Left ventricle myocardium inferior (tissue), 1 donor: ENCODE measurements at regions not wholly inside any gene's neighbourhood (a gene's known extent, or its start where the extent isn't known, plus 50 kb on each side); places are given as distances from the start of the nearest gene placed in this dataset.
"Not testable (repeated sequence)": the region's sequence is repeated elsewhere in the genome, so short reads cannot be mapped to it uniquely, and the experiment has no call there.

Source experiments
- DNase-seq: peaks from one replicate; pipeline ENCODE4 v3.0.0-alpha.2; 2020
- H3K27ac ChIP-seq: fragments of 200-600 bp; replicated peaks from 2 replicates; pipeline ENCODE4 v1.8.0; 2021
- H3K27me3 ChIP-seq: fragments of 200-600 bp; 2 replicates; pipeline ENCODE4 v1.8.0; 2021; ENCODE audit warnings: low read depth
- H3K36me3 ChIP-seq: fragments of 200-600 bp; 2 replicates; pipeline ENCODE4 v1.8.0; 2021
- H3K4me1 ChIP-seq: fragments of 200-600 bp; 2 replicates; pipeline ENCODE4 v1.8.0; 2021
- H3K4me3 ChIP-seq: fragments of 200-600 bp; 2 replicates; pipeline ENCODE4 v1.8.0; 2021; ENCODE audit warnings: mild to moderate bottlenecking, moderate library complexity
- H3K9me3 ChIP-seq: fragments of 200-600 bp; replicated peaks from 2 replicates; pipeline ENCODE4 v1.8.0; 2021
- CTCF ChIP-seq: fragments of 200-600 bp; IDR thresholded peaks from 2 replicates; pipeline ENCODE4 v1.8.0; 2021; ENCODE audit warnings: antibody characterized with exemption, mild to moderate bottlenecking, borderline replicate concordance
- intact Hi-C: fragments of 100-400 bp; cut with micrococcal nuclease; formaldehyde crosslinking; loops from one replicate; pipeline ENCODE4 v1.11.0; 2022
- donor health status: DM: no; HTN: yes; CAD: no; lungs with severe emphysema.

GRCh38 chr16:26578748-26579147, 488.0 kb upstream of the C16orf82 start:
- no peaks in the 10 kb centered on the region for H3K36me3 ChIP-seq
- no peaks in the 10 kb centered on the region for H3K4me1 ChIP-seq
- intact Hi-C loops = no loop called here

GRCh38 chr16:26583803-26584202, 482.9 kb upstream of the C16orf82 start:
- H3K9me3 ChIP-seq = peaks cover 14% of the 10 kb centered on the region
- no peak for TF ChIP-seq CTCF
- H3K4me1 ChIP-seq = no peaks in the 10 kb centered on the region
- no peaks in the 10 kb centered on the region for H3K36me3 ChIP-seq
- H3K27me3 ChIP-seq = peaks cover 5% of the 10 kb centered on the region
- intact Hi-C loops = no loop called here
- no peak for DNase-seq
- no peak overlapping the region for H3K27ac ChIP-seq
- H3K4me3 ChIP-seq = no peak overlapping the region

More at GRCh38 chr16:26578748-26579147, 488.0 kb upstream of the C16orf82 start:
- peaks cover 2% of the 10 kb centered on the region for H3K27me3 ChIP-seq
- no peak for DNase-seq
- H3K9me3 ChIP-seq = no peaks in the 10 kb centered on the region
- no peak overlapping the region for H3K27ac ChIP-seq
- no peak overlapping the region for H3K4me3 ChIP-seq
- no peak for TF ChIP-seq CTCF

- no peak for DNase-seq
- Histone ChIP-seq H3K27ac (no peak overlapping the region), H3K36me3 (no peaks in the 10 kb centered on the region), H3K27me3 (peaks cover 10% of the 10 kb centered on the region), H3K4me3 (no peak overlapping the region), H3K9me3 (no peaks in the 10 kb centered on the region), H3K4me1 (no peaks in the 10 kb centered on the region)
- intact Hi-C loops = no loop called here
- no peak for TF ChIP-seq CTCF
These were observed 473.0 kb upstream of the C16orf82 start for GRCh38 chr16:26593700-26594099.

GRCh38 chr16:26594666-26595065, 472.1 kb upstream of the C16orf82 start:
- Histone ChIP-seq H3K27me3 (peaks cover 10% of the 10 kb centered on the region), H3K27ac (no peak overlapping the region), H3K4me1 (no peaks in the 10 kb centered on the region), H3K9me3 (no peaks in the 10 kb centered on the region), H3K36me3 (no peaks in the 10 kb centered on the region), H3K4me3 (no peak overlapping the region)
- no peak for DNase-seq
- no peak for TF ChIP-seq CTCF
- intact Hi-C loops = no loop called here

GRCh38 chr16:26595199-26595598, 471.5 kb upstream of the C16orf82 start:
- intact Hi-C loops = no loop called here
- no peak overlapping the region for H3K27ac ChIP-seq
- DNase-seq = no peak
- H3K4me1 ChIP-seq = no peaks in the 10 kb centered on the region
- no peaks in the 10 kb centered on the region for H3K36me3 ChIP-seq
- H3K27me3 ChIP-seq = peaks cover 10% of the 10 kb centered on the region
- no peak for TF ChIP-seq CTCF
- H3K4me3 ChIP-seq = no peak overlapping the region
- H3K9me3 ChIP-seq = no peaks in the 10 kb centered on the region

- H3K27ac ChIP-seq, H3K27me3 ChIP-seq, H3K36me3 ChIP-seq, intact Hi-C loops, H3K4me1 ChIP-seq, H3K9me3 ChIP-seq, H3K4me3 ChIP-seq, DNase-seq: not testable (repeated sequence)
These were observed 470.7 kb upstream of the C16orf82 start for GRCh38 chr16:26596033-26596432.
